Ectodermal cell (in vitro differentiated cells): ENCODE measurements at regions not wholly inside any gene's neighbourhood (a gene's known extent, or its start where the extent isn't known, plus 50 kb on each side); places are given as distances from the start of the nearest gene placed in this dataset.
"Not testable (repeated sequence)": the region's sequence is repeated elsewhere in the genome, so short reads cannot be mapped to it uniquely, and the experiment has no call there.

ENCODE experiments used
- H3K27ac ChIP-seq: 2 replicates; pipeline ENCODE4 v1.7.0; 2013; ENCODE audit warnings: mild to moderate bottlenecking, low read depth, low read length; ENCODE audit not compliant: insufficient read depth, poor library complexity, severe bottlenecking
- H3K27me3 ChIP-seq: 2 replicates; pipeline ENCODE4 v1.7.0; 2013; ENCODE audit warnings: mild to moderate bottlenecking, low read length; ENCODE audit not compliant: insufficient read depth, control insufficient read depth, poor library complexity, severe bottlenecking
- H3K36me3 ChIP-seq: one replicate; pipeline ENCODE4 v1.7.0; 2013; ENCODE audit warnings: low read length; ENCODE audit not compliant: control insufficient read depth, insufficient read depth
- H3K4me1 ChIP-seq: one replicate; pipeline ENCODE4 v1.7.0; 2013; ENCODE audit warnings: low read length; ENCODE audit not compliant: control insufficient read depth, insufficient read depth
- H3K4me3 ChIP-seq: 2 replicates; pipeline ENCODE4 v1.7.0; 2013; ENCODE audit warnings: low read depth, low read length, control low read depth; ENCODE audit not compliant: insufficient read depth
- H3K9me3 ChIP-seq: 2 replicates; pipeline ENCODE4 v1.7.0; 2013; ENCODE audit warnings: mild to moderate bottlenecking, low read length, moderate library complexity; ENCODE audit not compliant: control insufficient read depth
- WGBS, 2 experiments: methylation state at CpG; one replicate each; pipeline ENCODE4 v1.1.7; 2013; ENCODE audit warnings: missing lambda C conversion rate in 2 of 2; 5-methylcytosine and 5-hydroxymethylcytosine counted together

GRCh38 chr13:54078271-54078870 is 1049.8 kb downstream of the OLFM4 start:
- Histone ChIP-seq H3K36me3 (no peaks in the 10 kb centered on the region), H3K27me3 (no peaks in the 10 kb centered on the region), H3K4me3 (no peak overlapping the region), H3K27ac (no peak overlapping the region), H3K4me1 (no peaks in the 10 kb centered on the region), H3K9me3 (no peaks in the 10 kb centered on the region)
- 83 to 94% methylated on average over 3 of the region's 3 CpGs for WGBS, 2 experiments

GRCh38 chr13:54082309-54082708 is 1053.7 kb downstream of the OLFM4 start:
- 90 to 91% methylated on average over 8 to 11 of the region's 11 CpGs for WGBS, 2 experiments
- not testable (repeated sequence) for H3K36me3 ChIP-seq

GRCh38 chr13:54091884-54092283 is 1063.3 kb downstream of the OLFM4 start:
- no peaks in the 10 kb centered on the region for H3K36me3 ChIP-seq
- 89 to 96% methylated on average over 1 of the region's 1 CpG for WGBS, 2 experiments
- H3K27me3 ChIP-seq = no peaks in the 10 kb centered on the region
- H3K4me1 ChIP-seq = no peaks in the 10 kb centered on the region
- H3K27ac ChIP-seq = no peak overlapping the region
- no peaks in the 10 kb centered on the region for H3K9me3 ChIP-seq
- no peak overlapping the region for H3K4me3 ChIP-seq

More at GRCh38 chr13:54082309-54082708, 1053.7 kb downstream of the OLFM4 start:
- H3K4me3 ChIP-seq, H3K27ac ChIP-seq, H3K27me3 ChIP-seq, H3K9me3 ChIP-seq, H3K4me1 ChIP-seq: not testable (repeated sequence)

- H3K9me3 ChIP-seq = no peaks in the 10 kb centered on the region
- H3K4me1 ChIP-seq = no peaks in the 10 kb centered on the region
- no peak overlapping the region for H3K27ac ChIP-seq
- 93 to 94% methylated on average over 8 of the region's 8 CpGs for WGBS, 2 experiments
- no peaks in the 10 kb centered on the region for H3K27me3 ChIP-seq
- H3K36me3 ChIP-seq = no peaks in the 10 kb centered on the region
- H3K4me3 ChIP-seq = no peak overlapping the region
Observed at GRCh38 chr13:54092686-54093085, 1064.1 kb downstream of the OLFM4 start.

- no peak overlapping the region for H3K4me3 ChIP-seq
- H3K4me1 ChIP-seq = no peaks in the 10 kb centered on the region
- no peaks in the 10 kb centered on the region for H3K27me3 ChIP-seq
- H3K36me3 ChIP-seq = no peaks in the 10 kb centered on the region
- no peak overlapping the region for H3K27ac ChIP-seq
- no peaks in the 10 kb centered on the region for H3K9me3 ChIP-seq
Observed at GRCh38 chr13:54110597-54110996, 1082.0 kb downstream of the OLFM4 start.

GRCh38 chr13:54124700-54125099 is 1096.1 kb downstream of the OLFM4 start:
- Histone ChIP-seq H3K4me1 (no peaks in the 10 kb centered on the region), H3K27me3 (no peaks in the 10 kb centered on the region), H3K9me3 (no peaks in the 10 kb centered on the region), H3K36me3 (no peaks in the 10 kb centered on the region), H3K4me3 (no peak overlapping the region), H3K27ac (no peak overlapping the region)
- WGBS, 2 experiments = 91 to 100% methylated on average over 1 to 2 of the region's 3 CpGs

- H3K9me3 ChIP-seq, H3K27me3 ChIP-seq, H3K27ac ChIP-seq, H3K4me3 ChIP-seq, H3K4me1 ChIP-seq, H3K36me3 ChIP-seq: not testable (repeated sequence)
- 67 to 72% methylated on average over 9 of the region's 9 CpGs for WGBS, 2 experiments
Observed at GRCh38 chr13:54130931-54131330, 1102.3 kb downstream of the OLFM4 start.

GRCh38 chr13:54131433-54131832 is 1102.8 kb downstream of the OLFM4 start:
- H3K4me3 ChIP-seq, H3K36me3 ChIP-seq, H3K27me3 ChIP-seq, H3K4me1 ChIP-seq, H3K27ac ChIP-seq, H3K9me3 ChIP-seq: not testable (repeated sequence)
- 71 to 78% methylated on average over 3 of the region's 3 CpGs for WGBS, 2 experiments

GRCh38 chr13:54132127-54132526 is 1103.5 kb downstream of the OLFM4 start:
- H3K4me3 ChIP-seq, H3K27me3 ChIP-seq, H3K27ac ChIP-seq, H3K36me3 ChIP-seq, H3K9me3 ChIP-seq, H3K4me1 ChIP-seq: not testable (repeated sequence)
- WGBS, 2 experiments = 51 to 54% methylated on average over 12 of the region's 12 CpGs

GRCh38 chr13:54132720-54133119 is 1104.1 kb downstream of the OLFM4 start:
- WGBS, 2 experiments = 41 to 43% methylated on average over 9 of the region's 9 CpGs
- not testable (repeated sequence) for H3K27ac ChIP-seq, H3K9me3 ChIP-seq, H3K4me1 ChIP-seq, H3K4me3 ChIP-seq, H3K27me3 ChIP-seq, H3K36me3 ChIP-seq

- Histone ChIP-seq H3K27me3 (no peaks in the 10 kb centered on the region), H3K4me1 (no peaks in the 10 kb centered on the region), H3K36me3 (no peaks in the 10 kb centered on the region), H3K4me3 (no peak overlapping the region), H3K27ac (no peak overlapping the region), H3K9me3 (no peaks in the 10 kb centered on the region)
- WGBS, 2 experiments = 65 to 87% methylated on average over 4 to 6 of the region's 6 CpGs
Observed at GRCh38 chr13:54133746-54134145, 1105.1 kb downstream of the OLFM4 start.
